Prostate gland (tissue), 2 donors: ENCODE measurements at regions not wholly inside any gene's neighbourhood (a gene's known extent, or its start where the extent isn't known, plus 50 kb on each side); places are given as distances from the start of the nearest gene placed in this dataset.

Experiments
- DNase-seq: peaks from one replicate; pipeline ENCODE4 v3.0.0-alpha.2; 2019; ENCODE audit warnings: low spot score
- H3K27ac ChIP-seq, 2 donors: fragments of 200-600 bp; sonication (generic); 2 replicates each; pipeline ENCODE4 v1.5.1; 2017 to 2019
- H3K27me3 ChIP-seq: fragments of 200-600 bp; sonication (generic); replicated peaks from 2 replicates; pipeline ENCODE4 v1.5.1; 2019; ENCODE audit not compliant: insufficient read depth
- H3K36me3 ChIP-seq, 2 donors: fragments of 200-600 bp; sonication (generic); 1 replicate in 1 of 2; 2 replicates in 1 of 2; pipeline versions ENCODE4 v1.5.1 to v1.8.1; 2017 to 2019
- H3K4me1 ChIP-seq: fragments of 200-600 bp; sonication (generic); replicated peaks from 2 replicates; pipeline ENCODE4 v1.5.1; 2019
- H3K4me3 ChIP-seq, 2 donors: fragments of 200-600 bp; sonication (generic); 2 replicates each; pipeline ENCODE4 v1.5.1; 2017 to 2019
- H3K9me3 ChIP-seq: fragments of 200-600 bp; sonication (generic); 2 replicates; pipeline ENCODE4 v1.5.1; 2017
- POLR2A ChIP-seq: fragments of 450-650 bp; IDR thresholded peaks from one replicate; pipeline ENCODE4 v1.6.1; 2016; ENCODE audit warnings: antibody characterized with exemption, mild to moderate bottlenecking
- POLR2AphosphoS5 ChIP-seq: sonication (generic); formaldehyde crosslinking; IDR thresholded peaks from one replicate; pipeline ENCODE4 v1.6.1; 2017; ENCODE audit warnings: antibody characterized with exemption
- WGBS: methylation state at CpG from one replicate; pipeline ENCODE4 v1.1.5; 2018; 5-methylcytosine and 5-hydroxymethylcytosine counted together
- intact Hi-C: fragments of 100-400 bp; cut with DNase I; formaldehyde crosslinking; loops from one replicate; pipeline ENCODE4 v1.14.2; 2022
- TF ChIP-seq, protein P1 (sequence below), 4 experiments: fragments of 200-600 bp in 2 of 4; fragments of 450-650 bp in 2 of 4; sonication (generic) in 2 of 4; IDR thresholded peaks; 1 replicate in 3 of 4; 2 replicates in 1 of 4; pipeline ENCODE4 v1.5.1; 2016 to 2019; ENCODE audit warnings: antibody characterized with exemption in 4 of 4, mild to moderate bottlenecking in 2 of 4, moderate library complexity in 2 of 4

DNA sequence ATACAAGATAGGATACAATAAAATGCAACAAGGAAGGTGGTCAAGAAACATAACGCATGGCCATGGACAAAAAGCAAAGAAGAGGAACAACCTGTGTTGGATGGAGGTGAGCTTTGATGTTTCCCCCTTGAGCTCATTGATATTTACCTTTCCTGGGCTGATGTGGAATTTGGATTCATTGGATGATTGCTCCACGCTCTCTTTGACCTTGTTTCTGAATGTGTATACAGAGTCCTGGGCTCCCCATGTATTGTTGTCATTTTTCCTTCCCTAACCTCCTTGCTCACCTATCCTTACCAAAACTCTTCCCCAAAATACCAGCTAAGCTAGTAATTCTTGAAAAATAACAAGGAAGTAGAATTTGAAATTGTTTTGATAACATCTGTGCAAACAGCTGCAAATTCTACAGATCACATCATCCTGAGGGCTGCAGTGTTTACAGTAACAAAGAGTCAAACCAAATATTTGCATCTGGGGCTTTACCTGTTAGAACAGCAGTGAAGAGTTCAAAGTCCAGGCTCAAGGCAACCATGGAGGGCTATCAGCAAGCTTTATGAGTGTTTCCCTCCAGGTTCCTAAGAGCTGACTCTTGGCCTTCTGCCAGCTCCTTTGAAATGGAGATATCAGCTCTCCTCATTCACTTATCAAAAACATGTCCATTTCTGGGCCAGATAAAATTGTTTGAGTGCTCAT is 214.3 kb upstream of the MARCKS start:
- no peaks in the 10 kb centered on the region for H3K36me3 ChIP-seq
- intact Hi-C loops = no loop called here
- no peak for TF ChIP-seq POLR2AphosphoS5
- no peak for TF ChIP-seq POLR2A
- TF ChIP-seq, protein P1, sequence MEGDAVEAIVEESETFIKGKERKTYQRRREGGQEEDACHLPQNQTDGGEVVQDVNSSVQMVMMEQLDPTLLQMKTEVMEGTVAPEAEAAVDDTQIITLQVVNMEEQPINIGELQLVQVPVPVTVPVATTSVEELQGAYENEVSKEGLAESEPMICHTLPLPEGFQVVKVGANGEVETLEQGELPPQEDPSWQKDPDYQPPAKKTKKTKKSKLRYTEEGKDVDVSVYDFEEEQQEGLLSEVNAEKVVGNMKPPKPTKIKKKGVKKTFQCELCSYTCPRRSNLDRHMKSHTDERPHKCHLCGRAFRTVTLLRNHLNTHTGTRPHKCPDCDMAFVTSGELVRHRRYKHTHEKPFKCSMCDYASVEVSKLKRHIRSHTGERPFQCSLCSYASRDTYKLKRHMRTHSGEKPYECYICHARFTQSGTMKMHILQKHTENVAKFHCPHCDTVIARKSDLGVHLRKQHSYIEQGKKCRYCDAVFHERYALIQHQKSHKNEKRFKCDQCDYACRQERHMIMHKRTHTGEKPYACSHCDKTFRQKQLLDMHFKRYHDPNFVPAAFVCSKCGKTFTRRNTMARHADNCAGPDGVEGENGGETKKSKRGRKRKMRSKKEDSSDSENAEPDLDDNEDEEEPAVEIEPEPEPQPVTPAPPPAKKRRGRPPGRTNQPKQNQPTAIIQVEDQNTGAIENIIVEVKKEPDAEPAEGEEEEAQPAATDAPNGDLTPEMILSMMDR (IDR thresholded peaks at IDR 0.05) = no peak
- peak; percentile 25 for DNase-seq
- H3K4me1 ChIP-seq = peaks cover 5% of the 10 kb centered on the region
- H3K4me3 ChIP-seq = no peak overlapping the region
- whole genome bisulfite sequencing = 65% methylated on average over 2 of the region's 2 CpGs
- peak overlapping the region in 1 of 2 donors; percentile 16 for H3K27ac ChIP-seq
- no peaks in the 10 kb centered on the region for H3K27me3 ChIP-seq
- H3K9me3 ChIP-seq = no peaks in the 10 kb centered on the region

- H3K36me3 ChIP-seq = no peaks in the 10 kb centered on the region
- WGBS = 54% methylated on average over 2 of the region's 2 CpGs
- no peak for DNase-seq
- H3K27me3 ChIP-seq = no peaks in the 10 kb centered on the region
- TF ChIP-seq POLR2AphosphoS5 (no peak), POLR2A (no peak)
- TF ChIP-seq, protein P1 (IDR thresholded peaks at IDR 0.05) = no peak
- no peaks in the 10 kb centered on the region for H3K9me3 ChIP-seq
- H3K27ac ChIP-seq = peak overlapping the region in 1 of 2 donors; percentile 16
- H3K4me1 ChIP-seq = peaks cover 5% of the 10 kb centered on the region
- intact Hi-C loops = no loop called here
- no peak overlapping the region for H3K4me3 ChIP-seq
Observed at GRCh38 chr6:113643407-113643770, 213.8 kb upstream of the MARCKS start.

GRCh38 chr6:113644861-113645575 is 212.1 kb upstream of the MARCKS start:
- intact Hi-C loops = no loop called here
- DNase-seq = no peak
- Histone ChIP-seq H3K4me3 (no peak overlapping the region), H3K36me3 (no peaks in the 10 kb centered on the region), H3K27ac (peak overlapping the region; percentile 45 to 61), H3K27me3 (no peaks in the 10 kb centered on the region), H3K9me3 (no peaks in the 10 kb centered on the region), H3K4me1 (peaks cover 5% of the 10 kb centered on the region)
- no peak for TF ChIP-seq POLR2A
- no peak for TF ChIP-seq POLR2AphosphoS5
- TF ChIP-seq, protein P1 (IDR thresholded peaks at IDR 0.05) = no peak
- WGBS = 75% methylated on average over 13 of the region's 13 CpGs

DNA sequence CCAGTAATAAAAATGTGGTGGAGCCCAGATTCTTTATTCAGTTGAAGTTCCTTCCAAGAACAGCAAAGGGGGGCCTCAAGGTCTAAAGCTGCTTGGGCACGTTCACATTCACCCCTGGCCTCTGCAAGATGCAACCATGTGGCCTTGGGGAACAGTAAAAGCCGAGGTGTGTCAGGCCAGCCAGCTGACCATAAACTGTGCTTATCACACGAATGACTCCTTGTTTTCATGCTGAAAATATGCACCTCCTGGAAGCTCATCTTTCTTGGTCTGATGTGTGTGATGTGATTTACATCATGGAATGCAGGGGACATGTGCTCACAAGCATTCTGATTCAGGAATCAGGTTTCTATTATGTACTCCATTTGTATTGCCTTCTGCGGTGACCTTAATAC is 211.6 kb upstream of the MARCKS start:
- no peaks in the 10 kb centered on the region for H3K36me3 ChIP-seq
- no peaks in the 10 kb centered on the region for H3K27me3 ChIP-seq
- no peak overlapping the region for H3K4me3 ChIP-seq
- DNase-seq = peak; percentile 80
- no peaks in the 10 kb centered on the region for H3K9me3 ChIP-seq
- TF ChIP-seq POLR2AphosphoS5 = peak; percentile 86
- TF ChIP-seq, protein P1 (IDR thresholded peaks at IDR 0.05) = no peak
- intact Hi-C loops = no loop called here
- 35% methylated on average over 4 of the region's 4 CpGs for WGBS
- peaks cover 9% of the 10 kb centered on the region for H3K4me1 ChIP-seq
- peak overlapping the region; percentile 45 to 61 for H3K27ac ChIP-seq

- TF ChIP-seq, protein P1 (IDR thresholded peaks at IDR 0.05) = no peak
- TF ChIP-seq POLR2AphosphoS5 (no peak), POLR2A (no peak)
- peaks cover 9% of the 10 kb centered on the region for H3K4me1 ChIP-seq
- WGBS = 84% methylated on average over 3 of the region's 3 CpGs
- no peaks in the 10 kb centered on the region for H3K9me3 ChIP-seq
- peak overlapping the region; percentile 27 to 31 for H3K27ac ChIP-seq
- H3K27me3 ChIP-seq = no peaks in the 10 kb centered on the region
- no peak for DNase-seq
- intact Hi-C loops = no loop called here
- no peaks in the 10 kb centered on the region for H3K36me3 ChIP-seq
- no peak overlapping the region for H3K4me3 ChIP-seq
Observed at GRCh38 chr6:113645986-113646385, 211.2 kb upstream of the MARCKS start.
